Smooth muscle cell (in vitro differentiated cells): ENCODE measurements at regions not wholly inside any gene's neighbourhood (a gene's known extent, or its start where the extent isn't known, plus 50 kb on each side); places are given as distances from the start of the nearest gene placed in this dataset.

ENCODE experiments used
- DNase-seq: peaks from one replicate; lab custom pipeline; 2025; ENCODE audit not compliant: unreplicated experiment; lab: John Stamatoyannopoulos, UW
- H2AFZ ChIP-seq: fragments of 200-600 bp; sonication (generic); 2 replicates; pipeline ENCODE4 v1.6.0; 2016; ENCODE audit warnings: antibody characterized with exemption, low read depth, mild to moderate bottlenecking
- H3F3A ChIP-seq: fragments of 200-600 bp; sonication (generic); 2 replicates; pipeline ENCODE4 v1.6.0; 2017; ENCODE audit warnings: antibody characterized with exemption, low read depth
- H3K27ac ChIP-seq: fragments of 200-600 bp; sonication (generic); 2 replicates; pipeline ENCODE4 v1.5.1; 2016; ENCODE audit warnings: low read depth, mild to moderate bottlenecking
- H3K27me3 ChIP-seq: fragments of 200-600 bp; sonication (generic); 2 replicates; pipeline ENCODE4 v1.6.1; 2016; ENCODE audit warnings: low read depth, mild to moderate bottlenecking
- H3K36me3 ChIP-seq: fragments of 200-600 bp; sonication (generic); 2 replicates; pipeline ENCODE4 v1.5.1; 2016; ENCODE audit warnings: low read depth
- H3K4me1 ChIP-seq: fragments of 200-600 bp; sonication (generic); 2 replicates; pipeline ENCODE4 v1.5.1; 2016; ENCODE audit warnings: low read depth
- H3K4me2 ChIP-seq: fragments of 200-600 bp; sonication (generic); 2 replicates; pipeline ENCODE4 v1.6.0; 2016; ENCODE audit warnings: mild to moderate bottlenecking
- H3K4me3 ChIP-seq: fragments of 200-600 bp; sonication (generic); 2 replicates; pipeline ENCODE4 v1.5.1; 2016; ENCODE audit warnings: mild to moderate bottlenecking
- H3K79me2 ChIP-seq: fragments of 200-600 bp; sonication (generic); 2 replicates; pipeline ENCODE4 v1.6.0; 2016; ENCODE audit warnings: low read depth, mild to moderate bottlenecking
- H3K9ac ChIP-seq: fragments of 200-600 bp; sonication (generic); 2 replicates; pipeline ENCODE4 v1.6.0; 2016; ENCODE audit warnings: low read depth
- H3K9me3 ChIP-seq: fragments of 200-600 bp; sonication (generic); replicated peaks from 2 replicates; pipeline ENCODE4 v1.5.1; 2016; ENCODE audit warnings: low read depth
- H4K20me1 ChIP-seq: fragments of 200-600 bp; sonication (generic); 2 replicates; pipeline ENCODE4 v1.6.0; 2016; ENCODE audit warnings: low read depth
- WGBS: methylation state at CpG from one replicate; pipeline ENCODE4 v1.1.7; 2016; ENCODE audit warnings: low lambda C conversion rate; 5-methylcytosine and 5-hydroxymethylcytosine counted together
- TF ChIP-seq, protein P1 (sequence below): fragments of 200-600 bp; sonication (generic); IDR thresholded peaks from 2 replicates; pipeline ENCODE4 v1.5.1; 2017; ENCODE audit warnings: borderline replicate concordance, mild to moderate bottlenecking, antibody characterized with exemption; ENCODE audit not compliant: insufficient read depth, poor library complexity, severe bottlenecking

- TF ChIP-seq, protein P1, sequence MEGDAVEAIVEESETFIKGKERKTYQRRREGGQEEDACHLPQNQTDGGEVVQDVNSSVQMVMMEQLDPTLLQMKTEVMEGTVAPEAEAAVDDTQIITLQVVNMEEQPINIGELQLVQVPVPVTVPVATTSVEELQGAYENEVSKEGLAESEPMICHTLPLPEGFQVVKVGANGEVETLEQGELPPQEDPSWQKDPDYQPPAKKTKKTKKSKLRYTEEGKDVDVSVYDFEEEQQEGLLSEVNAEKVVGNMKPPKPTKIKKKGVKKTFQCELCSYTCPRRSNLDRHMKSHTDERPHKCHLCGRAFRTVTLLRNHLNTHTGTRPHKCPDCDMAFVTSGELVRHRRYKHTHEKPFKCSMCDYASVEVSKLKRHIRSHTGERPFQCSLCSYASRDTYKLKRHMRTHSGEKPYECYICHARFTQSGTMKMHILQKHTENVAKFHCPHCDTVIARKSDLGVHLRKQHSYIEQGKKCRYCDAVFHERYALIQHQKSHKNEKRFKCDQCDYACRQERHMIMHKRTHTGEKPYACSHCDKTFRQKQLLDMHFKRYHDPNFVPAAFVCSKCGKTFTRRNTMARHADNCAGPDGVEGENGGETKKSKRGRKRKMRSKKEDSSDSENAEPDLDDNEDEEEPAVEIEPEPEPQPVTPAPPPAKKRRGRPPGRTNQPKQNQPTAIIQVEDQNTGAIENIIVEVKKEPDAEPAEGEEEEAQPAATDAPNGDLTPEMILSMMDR, result no peak
- Histone ChIP-seq H2AFZ (no peak overlapping the region), H4K20me1 (no peaks in the 10 kb centered on the region), H3K9me3 (no peaks in the 10 kb centered on the region), H3K4me2 (no peak overlapping the region), H3K79me2 (no peaks in the 10 kb centered on the region), H3F3A (no peaks in the 10 kb centered on the region), H3K36me3 (no peaks in the 10 kb centered on the region), H3K4me1 (no peaks in the 10 kb centered on the region), H3K9ac (no peak overlapping the region), H3K27ac (no peak overlapping the region), H3K4me3 (no peak overlapping the region), H3K27me3 (no peaks in the 10 kb centered on the region)
- WGBS, result 54% methylated on average over 3 of the region's 3 CpGs
- DNase-seq, result no peak
Measured at GRCh38 chr11:127193950-127194349, 193.4 kb upstream of the KIRREL3 start.

- no peaks in the 10 kb centered on the region for H3K9me3 ChIP-seq
- no peak overlapping the region for H3K4me3 ChIP-seq
- TF ChIP-seq, protein P1, result no peak
- 93% methylated on average over 1 of the region's 1 CpG for WGBS
- no peaks in the 10 kb centered on the region for H3K36me3 ChIP-seq
- H3K27me3 ChIP-seq, result no peaks in the 10 kb centered on the region
- no peaks in the 10 kb centered on the region for H3F3A ChIP-seq
- no peaks in the 10 kb centered on the region for H3K4me1 ChIP-seq
- H3K4me2 ChIP-seq, result no peak overlapping the region
- no peak overlapping the region for H3K9ac ChIP-seq
- no peak for DNase-seq
- no peaks in the 10 kb centered on the region for H3K79me2 ChIP-seq
- no peak overlapping the region for H3K27ac ChIP-seq
- no peaks in the 10 kb centered on the region for H4K20me1 ChIP-seq
- no peak overlapping the region for H2AFZ ChIP-seq
Measured at GRCh38 chr11:127191689-127192088, 191.1 kb upstream of the KIRREL3 start.

GRCh38 chr11:127191261-127191660 lies 190.7 kb upstream of the KIRREL3 start:
- H3K9me3 ChIP-seq, result no peaks in the 10 kb centered on the region
- no peaks in the 10 kb centered on the region for H4K20me1 ChIP-seq
- no peaks in the 10 kb centered on the region for H3K27me3 ChIP-seq
- no peak for DNase-seq
- no peak overlapping the region for H3K27ac ChIP-seq
- no peak overlapping the region for H3K4me3 ChIP-seq
- no peak overlapping the region for H2AFZ ChIP-seq
- H3K36me3 ChIP-seq, result no peaks in the 10 kb centered on the region
- H3K4me2 ChIP-seq, result no peak overlapping the region
- no peaks in the 10 kb centered on the region for H3K4me1 ChIP-seq
- H3K79me2 ChIP-seq, result no peaks in the 10 kb centered on the region
- TF ChIP-seq, protein P1, result no peak
- WGBS, result 85% methylated on average over 3 of the region's 3 CpGs
- no peak overlapping the region for H3K9ac ChIP-seq
- no peaks in the 10 kb centered on the region for H3F3A ChIP-seq

DNA sequence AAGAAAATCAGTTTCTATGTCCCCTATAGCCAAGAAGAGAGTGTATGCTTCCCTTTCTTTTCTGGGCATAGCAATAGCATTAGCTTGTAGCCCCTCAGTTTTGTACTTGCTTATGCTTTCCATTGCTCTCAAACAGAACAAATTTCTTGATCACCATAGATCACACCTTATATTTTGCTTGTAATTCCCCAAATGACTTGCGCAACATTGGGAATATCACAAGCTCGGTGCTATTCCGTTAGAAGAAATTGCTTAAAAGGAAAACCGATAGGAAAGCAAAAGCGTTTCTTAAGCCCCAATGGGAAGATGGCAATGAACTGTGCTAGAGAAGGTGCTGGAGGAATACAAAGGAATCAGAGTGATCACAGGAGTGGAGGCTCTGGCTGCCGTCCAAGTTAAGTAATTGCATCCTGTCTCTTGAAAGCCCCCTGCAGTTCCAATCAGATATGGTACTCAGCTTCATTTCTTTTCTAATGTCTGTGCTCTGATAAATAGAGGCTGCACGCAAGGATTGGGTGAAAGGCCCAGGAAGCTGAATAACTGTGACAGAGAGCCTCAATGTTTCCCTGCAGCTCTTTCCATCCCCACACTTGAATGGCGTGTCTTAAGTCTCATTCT lies 182.1 kb upstream of the KIRREL3 start:
- no peaks in the 10 kb centered on the region for H3K4me1 ChIP-seq
- no peaks in the 10 kb centered on the region for H4K20me1 ChIP-seq
- H3K27me3 ChIP-seq, result peaks cover 4% of the 10 kb centered on the region
- no peak overlapping the region for H3K4me2 ChIP-seq
- H3K4me3 ChIP-seq, result no peak overlapping the region
- no peaks in the 10 kb centered on the region for H3K79me2 ChIP-seq
- 82% methylated on average over 8 of the region's 8 CpGs for WGBS
- DNase-seq, result no peak
- H3K36me3 ChIP-seq, result no peaks in the 10 kb centered on the region
- no peaks in the 10 kb centered on the region for H3K9me3 ChIP-seq
- TF ChIP-seq, protein P1, result no peak
- H2AFZ ChIP-seq, result no peak overlapping the region
- no peak overlapping the region for H3K27ac ChIP-seq
- H3K9ac ChIP-seq, result no peak overlapping the region
- H3F3A ChIP-seq, result no peaks in the 10 kb centered on the region
